ENCODE measurements at regions not wholly inside any gene's neighbourhood (a gene's known extent, or its start where the extent isn't known, plus 50 kb on each side); places are given as distances from the start of the nearest gene placed in this dataset.

- TF ChIP-seq EZH2 (IDR thresholded peaks at IDR 0.05; ENCODE audit: borderline replicate concordance, low read length): no peak
- H3K4me3 ChIP-seq (ENCODE audit: low read depth, low read length, poor library complexity, severe bottlenecking): no peak overlapping the region
- no peaks in the 10 kb centered on the region for H3K36me3 ChIP-seq (ENCODE audit: insufficient read depth, low read length)
- no peaks in the 10 kb centered on the region for H3K79me2 ChIP-seq (ENCODE audit: insufficient read depth, low read length)
- H3K4me1 ChIP-seq (ENCODE audit: insufficient read depth, low read length, severe bottlenecking): no peaks in the 10 kb centered on the region
- H3K9ac ChIP-seq (ENCODE audit: low read length): no peak overlapping the region
- no peak overlapping the region for H3K27ac ChIP-seq (ENCODE audit: low read depth, low read length, poor library complexity, severe bottlenecking)
- no peak overlapping the region for H3K4me2 ChIP-seq (ENCODE audit: low read length)
- no peaks in the 10 kb centered on the region for H3K27me3 ChIP-seq (ENCODE audit: insufficient read depth, low read length)
- no peaks in the 10 kb centered on the region for H3F3A ChIP-seq (ENCODE audit: insufficient read depth, low read length)
- H3K9me2 ChIP-seq (ENCODE audit: low read depth, low read length): no peaks in the 10 kb centered on the region
- H4K20me1 ChIP-seq (ENCODE audit: insufficient read depth, low read length): no peaks in the 10 kb centered on the region
- H2AFZ ChIP-seq (ENCODE audit: low read length): no peak overlapping the region
- no peaks in the 10 kb centered on the region for H3K9me3 ChIP-seq (ENCODE audit: low read length)
Measured at GRCh38 chr1:56129837-56130236, 449.5 kb downstream of the PLPP3 start.

GRCh38 chr1:56125316-56125715, 454.0 kb downstream of the PLPP3 start:
- Histone ChIP-seq H3K9me3 (ENCODE audit: low read length) (no peaks in the 10 kb centered on the region), H3K9me2 (ENCODE audit: low read depth, low read length) (no peaks in the 10 kb centered on the region), H3F3A (ENCODE audit: insufficient read depth, low read length) (no peaks in the 10 kb centered on the region), H3K4me2 (ENCODE audit: low read length) (no peak overlapping the region), H3K27me3 (ENCODE audit: insufficient read depth, low read length) (no peaks in the 10 kb centered on the region), H3K4me3 (ENCODE audit: low read depth, low read length, poor library complexity, severe bottlenecking) (no peak overlapping the region), H3K27ac (ENCODE audit: low read depth, low read length, poor library complexity, severe bottlenecking) (no peak overlapping the region), H3K9ac (ENCODE audit: low read length) (no peak overlapping the region), H3K36me3 (ENCODE audit: insufficient read depth, low read length) (no peaks in the 10 kb centered on the region), H3K4me1 (ENCODE audit: insufficient read depth, low read length, severe bottlenecking) (no peaks in the 10 kb centered on the region), H4K20me1 (ENCODE audit: insufficient read depth, low read length) (no peaks in the 10 kb centered on the region), H3K79me2 (ENCODE audit: insufficient read depth, low read length) (no peaks in the 10 kb centered on the region), H2AFZ (ENCODE audit: low read length) (no peak overlapping the region)
- TF ChIP-seq CTCF (IDR thresholded peaks at IDR 0.05; ENCODE audit: low read length) (no peak), EZH2 (IDR thresholded peaks at IDR 0.05; ENCODE audit: borderline replicate concordance, low read length) (no peak)

GRCh38 chr1:56123826-56124225, 455.5 kb downstream of the PLPP3 start:
- Histone ChIP-seq H3K27me3 (ENCODE audit: insufficient read depth, low read length) (no peaks in the 10 kb centered on the region), H3K36me3 (ENCODE audit: insufficient read depth, low read length) (no peaks in the 10 kb centered on the region), H3K27ac (ENCODE audit: low read depth, low read length, poor library complexity, severe bottlenecking) (no peak overlapping the region), H3K79me2 (ENCODE audit: insufficient read depth, low read length) (no peaks in the 10 kb centered on the region), H2AFZ (ENCODE audit: low read length) (no peak overlapping the region), H3K4me3 (ENCODE audit: low read depth, low read length, poor library complexity, severe bottlenecking) (no peak overlapping the region), H3K9ac (ENCODE audit: low read length) (no peak overlapping the region), H3K4me2 (ENCODE audit: low read length) (no peak overlapping the region), H3K4me1 (ENCODE audit: insufficient read depth, low read length, severe bottlenecking) (no peaks in the 10 kb centered on the region), H3K9me2 (ENCODE audit: low read depth, low read length) (no peaks in the 10 kb centered on the region), H3F3A (ENCODE audit: insufficient read depth, low read length) (no peaks in the 10 kb centered on the region), H4K20me1 (ENCODE audit: insufficient read depth, low read length) (no peaks in the 10 kb centered on the region), H3K9me3 (ENCODE audit: low read length) (no peaks in the 10 kb centered on the region)
- TF ChIP-seq EZH2 (IDR thresholded peaks at IDR 0.05; ENCODE audit: borderline replicate concordance, low read length) (no peak), CTCF (IDR thresholded peaks at IDR 0.05; ENCODE audit: low read length) (no peak)

GRCh38 chr1:56123421-56123820, 455.9 kb downstream of the PLPP3 start:
- H3K4me3 ChIP-seq (ENCODE audit: low read depth, low read length, poor library complexity, severe bottlenecking): no peak overlapping the region
- no peaks in the 10 kb centered on the region for H3K4me1 ChIP-seq (ENCODE audit: insufficient read depth, low read length, severe bottlenecking)
- H3K9me3 ChIP-seq (ENCODE audit: low read length): no peaks in the 10 kb centered on the region
- H3F3A ChIP-seq (ENCODE audit: insufficient read depth, low read length): no peaks in the 10 kb centered on the region
- H3K36me3 ChIP-seq (ENCODE audit: insufficient read depth, low read length): no peaks in the 10 kb centered on the region
- H3K9me2 ChIP-seq (ENCODE audit: low read depth, low read length): no peaks in the 10 kb centered on the region
- H3K4me2 ChIP-seq (ENCODE audit: low read length): no peak overlapping the region
- no peak overlapping the region for H3K9ac ChIP-seq (ENCODE audit: low read length)
- H4K20me1 ChIP-seq (ENCODE audit: insufficient read depth, low read length): no peaks in the 10 kb centered on the region
- H3K79me2 ChIP-seq (ENCODE audit: insufficient read depth, low read length): no peaks in the 10 kb centered on the region
- no peaks in the 10 kb centered on the region for H3K27me3 ChIP-seq (ENCODE audit: insufficient read depth, low read length)
- H3K27ac ChIP-seq (ENCODE audit: low read depth, low read length, poor library complexity, severe bottlenecking): no peak overlapping the region
- no peak overlapping the region for H2AFZ ChIP-seq (ENCODE audit: low read length)
- TF ChIP-seq EZH2 (IDR thresholded peaks at IDR 0.05; ENCODE audit: borderline replicate concordance, low read length) (no peak), CTCF (IDR thresholded peaks at IDR 0.05; ENCODE audit: low read length) (no peak)
